Caco-2 (cell line): ENCODE measurements at regions not wholly inside any gene's neighbourhood (a gene's known extent, or its start where the extent isn't known, plus 50 kb on each side); places are given as distances from the start of the nearest gene placed in this dataset.

Source experiments
- BruUV-seq: library from RNA; stranded (reverse); fragments of 400-500 nt; replicated peaks from 2 replicates; lab custom pipeline; 2021; lab: Mats Ljungman, UMichigan
- CTCF ChIA-PET: fragments of 300-600 bp; sonication (Branson Sonifier 250); formaldehyde crosslinking; loops from one replicate; lab custom pipeline; 2022; ENCODE audit warnings: antibody characterized with exemption; lab: Charles Lee
- POLR2A ChIA-PET: fragments of 300-600 bp; sonication (Branson Sonifier 250); formaldehyde crosslinking; loops from one replicate; lab custom pipeline; 2022; ENCODE audit warnings: antibody characterized with exemption; lab: Charles Lee
- DNase-seq, 2 experiments: peaks; one replicate each; pipeline versions ENCODE4 v3.0.0 to v3.0.0-alpha.2; 2020 to 2022
- H3K27me3 ChIP-seq: replicated peaks from 2 replicates; pipeline ENCODE4 v1.6.0; 2011; ENCODE audit warnings: low read length; ENCODE audit not compliant: control insufficient read depth, insufficient read depth
- H3K36me3 ChIP-seq: 2 replicates; pipeline ENCODE4 v1.5.1; 2011; ENCODE audit warnings: low read length; ENCODE audit not compliant: control insufficient read depth, insufficient read depth
- H3K4me1 ChIP-seq: fragments of 250-450 bp; sonication (Bioruptor Pico); 2 replicates; pipeline ENCODE4 v1.5.1; 2020; ENCODE audit warnings: mild to moderate bottlenecking
- H3K4me3 ChIP-seq: 2 replicates; pipeline ENCODE4 v1.5.1; 2011; ENCODE audit warnings: low read depth, mild to moderate bottlenecking, control low read depth, low read length
- H3K9me3 ChIP-seq: fragments of 250-450 bp; sonication (Bioruptor Pico); 2 replicates; pipeline ENCODE4 v1.5.1; 2020; ENCODE audit warnings: mild to moderate bottlenecking, moderate library complexity
- H3K27ac Mint-ChIP-seq: one replicate; pipeline ENCODE4 v1.8.0; 2022; ENCODE audit warnings: mixed read lengths; ENCODE audit not compliant: unreplicated experiment
- H3K27me3 Mint-ChIP-seq: one replicate; pipeline ENCODE4 v1.8.0; 2022; ENCODE audit warnings: mixed read lengths; ENCODE audit not compliant: insufficient read depth, unreplicated experiment
- H3K36me3 Mint-ChIP-seq: one replicate; pipeline ENCODE4 v1.8.0; 2022; ENCODE audit warnings: mild to moderate bottlenecking, mixed read lengths; ENCODE audit not compliant: insufficient read depth, unreplicated experiment
- H3K4me1 Mint-ChIP-seq: one replicate; pipeline ENCODE4 v1.8.0; 2022; ENCODE audit warnings: low read depth, mixed read lengths; ENCODE audit not compliant: unreplicated experiment
- H3K4me3 Mint-ChIP-seq: one replicate; pipeline ENCODE4 v1.8.0; 2022; ENCODE audit warnings: mild to moderate bottlenecking, moderate library complexity, mixed read lengths; ENCODE audit not compliant: unreplicated experiment
- H3K9me3 Mint-ChIP-seq: one replicate; pipeline ENCODE4 v1.8.0; 2022; ENCODE audit warnings: mixed read lengths; ENCODE audit not compliant: unreplicated experiment
- intact Hi-C: fragments of 100-400 bp; cut with micrococcal nuclease; formaldehyde crosslinking; loops from one replicate; pipeline ENCODE4 v1.10.0; 2022; ENCODE audit not compliant: unreplicated experiment
- TF ChIP-seq, protein P1 (sequence below), 2 experiments: fragments of 200-600 bp in 1 of 2; IDR thresholded peaks; 1 replicate in 1 of 2; 2 replicates in 1 of 2; pipeline versions ENCODE4 v1.5.1 to v1.8.0; 2011 to 2022; ENCODE audit warnings: antibody characterized with exemption in 1 of 2, control low read depth in 1 of 2, inconsistent platforms in 1 of 2, low read depth in 1 of 2, low read length in 1 of 2, mild to moderate bottlenecking in 1 of 2, moderate library complexity in 1 of 2; ENCODE audit not compliant: insufficient read depth in 1 of 2, severe bottlenecking in 1 of 2, unreplicated experiment in 1 of 2

DNA sequence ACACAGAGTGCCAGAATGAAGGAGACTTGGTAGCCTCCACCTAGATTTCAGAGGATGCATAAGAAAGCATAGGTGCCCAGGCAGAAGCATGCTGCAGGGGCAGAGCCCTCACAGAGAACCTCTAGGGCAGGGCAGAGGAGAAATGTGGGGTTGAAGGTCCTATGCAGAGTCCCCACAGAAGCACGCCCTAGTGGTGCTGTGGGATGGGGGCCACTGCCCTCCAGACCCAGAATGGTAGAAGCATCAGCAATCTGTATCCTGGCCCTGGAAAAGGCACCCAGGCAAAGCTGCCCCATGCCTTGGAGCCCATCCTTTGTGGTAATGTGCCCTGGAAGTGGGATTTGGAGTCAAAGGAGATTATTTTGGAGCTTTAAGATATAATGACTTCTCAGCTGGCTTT is 992.9 kb upstream of the PABPC4L start:
- TF ChIP-seq, protein P1, sequence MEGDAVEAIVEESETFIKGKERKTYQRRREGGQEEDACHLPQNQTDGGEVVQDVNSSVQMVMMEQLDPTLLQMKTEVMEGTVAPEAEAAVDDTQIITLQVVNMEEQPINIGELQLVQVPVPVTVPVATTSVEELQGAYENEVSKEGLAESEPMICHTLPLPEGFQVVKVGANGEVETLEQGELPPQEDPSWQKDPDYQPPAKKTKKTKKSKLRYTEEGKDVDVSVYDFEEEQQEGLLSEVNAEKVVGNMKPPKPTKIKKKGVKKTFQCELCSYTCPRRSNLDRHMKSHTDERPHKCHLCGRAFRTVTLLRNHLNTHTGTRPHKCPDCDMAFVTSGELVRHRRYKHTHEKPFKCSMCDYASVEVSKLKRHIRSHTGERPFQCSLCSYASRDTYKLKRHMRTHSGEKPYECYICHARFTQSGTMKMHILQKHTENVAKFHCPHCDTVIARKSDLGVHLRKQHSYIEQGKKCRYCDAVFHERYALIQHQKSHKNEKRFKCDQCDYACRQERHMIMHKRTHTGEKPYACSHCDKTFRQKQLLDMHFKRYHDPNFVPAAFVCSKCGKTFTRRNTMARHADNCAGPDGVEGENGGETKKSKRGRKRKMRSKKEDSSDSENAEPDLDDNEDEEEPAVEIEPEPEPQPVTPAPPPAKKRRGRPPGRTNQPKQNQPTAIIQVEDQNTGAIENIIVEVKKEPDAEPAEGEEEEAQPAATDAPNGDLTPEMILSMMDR (IDR thresholded peaks at IDR 0.05; ENCODE audit: insufficient read depth in 1 of 2, low read depth in 1 of 2, low read length in 1 of 2, severe bottlenecking in 1 of 2, unreplicated experiment in 1 of 2) = no peak
- no peak overlapping the region for H3K4me3 Mint-ChIP-seq
- POLR2A ChIA-PET = no interaction called here
- no peaks in the 10 kb centered on the region for H3K27me3 Mint-ChIP-seq
- no peak overlapping the region for H3K4me3 ChIP-seq
- CTCF ChIA-PET = no interaction called here
- H3K27ac Mint-ChIP-seq = no peak overlapping the region
- no TSS peak for BruUV-seq
- H3K4me1 Mint-ChIP-seq = no peaks in the 10 kb centered on the region
- DNase-seq = no peak
- intact Hi-C loops = no loop called here
- H3K9me3 Mint-ChIP-seq = no peaks in the 10 kb centered on the region
- H3K27me3 ChIP-seq = no peaks in the 10 kb centered on the region
- no peaks in the 10 kb centered on the region for H3K9me3 ChIP-seq
- no peaks in the 10 kb centered on the region for H3K4me1 ChIP-seq
- H3K36me3 Mint-ChIP-seq = no peaks in the 10 kb centered on the region
- H3K36me3 ChIP-seq = no peaks in the 10 kb centered on the region

DNA sequence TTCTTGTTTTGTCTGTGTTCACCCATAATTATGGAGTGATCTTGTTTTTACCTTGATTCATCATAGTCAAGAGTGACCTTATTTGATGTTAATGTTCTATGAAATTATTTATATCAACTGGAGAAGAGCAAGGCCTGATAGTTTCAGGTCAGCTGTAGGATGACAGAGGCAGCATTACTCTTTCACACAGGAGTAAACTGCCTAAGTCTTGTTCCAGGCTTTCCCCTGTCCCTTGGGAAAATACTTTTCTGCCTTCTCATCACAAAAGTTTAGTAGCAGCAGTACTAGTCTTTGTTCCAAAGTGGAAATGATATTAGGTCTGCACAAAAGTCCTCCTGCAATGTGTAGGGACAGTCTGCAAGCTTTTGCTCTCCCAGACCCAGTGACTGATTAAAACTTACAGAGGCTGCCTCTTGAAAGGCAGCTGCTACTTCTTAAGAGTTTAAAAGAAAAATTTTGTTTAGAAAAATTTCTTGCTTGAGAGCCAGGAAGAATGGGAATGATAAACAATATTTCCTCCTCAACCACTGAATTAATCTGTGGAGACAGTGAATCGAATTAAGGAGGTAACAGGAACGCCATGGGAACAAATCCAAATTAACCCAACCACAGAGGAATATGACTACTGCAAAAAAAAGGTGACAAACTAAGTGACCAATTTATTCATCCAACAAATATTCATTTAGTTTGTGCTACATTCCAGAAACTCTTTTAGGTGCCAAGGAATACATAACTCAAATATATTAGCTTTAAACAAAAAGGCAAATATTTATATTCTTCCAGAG is 991.4 kb upstream of the PABPC4L start:
- ChIA-PET CTCF (no interaction called here), POLR2A (no interaction called here)
- no TSS peak for BruUV-seq
- no peaks in the 10 kb centered on the region for H3K4me1 ChIP-seq
- no peaks in the 10 kb centered on the region for H3K36me3 ChIP-seq
- H3K9me3 ChIP-seq = no peaks in the 10 kb centered on the region
- Mint-ChIP-seq H3K27me3 (no peaks in the 10 kb centered on the region), H3K27ac (no peak overlapping the region), H3K36me3 (no peaks in the 10 kb centered on the region), H3K9me3 (no peaks in the 10 kb centered on the region), H3K4me1 (no peaks in the 10 kb centered on the region), H3K4me3 (no peak overlapping the region)
- H3K27me3 ChIP-seq = no peaks in the 10 kb centered on the region
- H3K4me3 ChIP-seq = no peak overlapping the region
- intact Hi-C loops = no loop called here
- TF ChIP-seq, protein P1 (IDR thresholded peaks at IDR 0.05; ENCODE audit: insufficient read depth in 1 of 2, low read depth in 1 of 2, low read length in 1 of 2, severe bottlenecking in 1 of 2, unreplicated experiment in 1 of 2) = no peak
- DNase-seq = no peak

DNA sequence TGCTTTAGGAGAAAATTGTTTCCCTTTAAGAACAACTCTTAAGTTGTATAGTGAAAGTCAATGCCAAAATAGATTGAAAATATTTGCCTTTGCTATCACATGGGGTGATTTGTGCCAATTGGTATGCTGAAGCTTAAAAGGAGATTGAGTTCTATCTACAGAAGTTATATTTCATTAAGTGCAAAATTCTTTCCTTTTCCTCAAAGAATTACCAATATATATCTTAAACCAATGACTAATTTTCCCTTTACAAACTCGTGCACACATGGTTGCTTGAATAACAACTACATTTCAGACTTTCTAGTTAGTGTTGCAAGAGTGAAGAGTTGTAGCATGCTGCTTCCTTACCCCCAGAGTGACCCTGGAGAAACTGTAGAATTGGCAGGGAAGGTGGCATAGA is 990.0 kb upstream of the PABPC4L start:
- no peak overlapping the region for H3K27ac Mint-ChIP-seq
- H3K4me3 Mint-ChIP-seq = no peak overlapping the region
- intact Hi-C loops = no loop called here
- H3K27me3 Mint-ChIP-seq = no peaks in the 10 kb centered on the region
- Histone ChIP-seq H3K36me3 (no peaks in the 10 kb centered on the region), H3K4me3 (no peak overlapping the region), H3K27me3 (no peaks in the 10 kb centered on the region), H3K9me3 (no peaks in the 10 kb centered on the region), H3K4me1 (no peaks in the 10 kb centered on the region)
- no peaks in the 10 kb centered on the region for H3K9me3 Mint-ChIP-seq
- no peaks in the 10 kb centered on the region for H3K36me3 Mint-ChIP-seq
- no TSS peak for BruUV-seq
- DNase-seq = no peak
- TF ChIP-seq, protein P1 (IDR thresholded peaks at IDR 0.05; ENCODE audit: insufficient read depth in 1 of 2, low read depth in 1 of 2, low read length in 1 of 2, severe bottlenecking in 1 of 2, unreplicated experiment in 1 of 2) = no peak
- no peaks in the 10 kb centered on the region for H3K4me1 Mint-ChIP-seq
- ChIA-PET POLR2A (no interaction called here), CTCF (no interaction called here)
